HEK293 (cell line): ENCODE measurements at regions not wholly inside any gene's neighbourhood (a gene's known extent, or its start where the extent isn't known, plus 50 kb on each side); places are given as distances from the start of the nearest gene placed in this dataset.

Source experiments
- CTCF ChIP-seq: fragments of 450-650 bp; formaldehyde crosslinking; IDR thresholded peaks from 2 replicates; pipeline ENCODE4 v1.5.1; 2016; ENCODE audit warnings: missing biosample characterization, missing genetic modification characterization
- GLI2 ChIP-seq: fragments of 450-650 bp; formaldehyde crosslinking; IDR thresholded peaks from 2 replicates; pipeline ENCODE4; 2017; ENCODE audit warnings: missing biosample characterization, missing genetic modification characterization, low read depth, borderline replicate concordance
- MZF1 ChIP-seq: fragments of 450-650 bp; formaldehyde crosslinking; IDR thresholded peaks from 2 replicates; pipeline ENCODE4 v1.5.1; 2017; ENCODE audit warnings: missing biosample characterization, missing genetic modification characterization, borderline replicate concordance
- RBAK ChIP-seq: fragments of 450-650 bp; formaldehyde crosslinking; IDR thresholded peaks from 2 replicates; pipeline ENCODE4 v1.5.1; 2016; ENCODE audit warnings: missing biosample characterization, missing genetic modification characterization
- ZBTB21 ChIP-seq: fragments of 450-650 bp; formaldehyde crosslinking; IDR thresholded peaks from 2 replicates; pipeline ENCODE4 v1.5.1; 2017; ENCODE audit warnings: missing biosample characterization, missing genetic modification characterization
- ZBTB7A ChIP-seq: fragments of 450-650 bp; formaldehyde crosslinking; IDR thresholded peaks from 2 replicates; pipeline ENCODE4 v1.5.1; 2016; ENCODE audit warnings: low read depth, missing biosample characterization, missing genetic modification characterization
- ZFP69B ChIP-seq: fragments of 450-650 bp; formaldehyde crosslinking; IDR thresholded peaks from 2 replicates; pipeline ENCODE4 v1.5.1; 2016; ENCODE audit warnings: missing biosample characterization, missing genetic modification characterization
- ZNF175 ChIP-seq: fragments of 450-650 bp; formaldehyde crosslinking; IDR thresholded peaks from 2 replicates; pipeline ENCODE4 v1.5.1; 2016; ENCODE audit warnings: missing biosample characterization, missing genetic modification characterization
- ZNF324 ChIP-seq: fragments of 450-650 bp; formaldehyde crosslinking; IDR thresholded peaks from 2 replicates; pipeline ENCODE4 v1.5.1; 2016; ENCODE audit warnings: missing biosample characterization, missing genetic modification characterization
- TF ChIP-seq, protein P1 (sequence below): fragments of 450-650 bp; formaldehyde crosslinking; IDR thresholded peaks from 2 replicates; pipeline ENCODE4 v1.5.1; 2016; ENCODE audit warnings: missing biosample characterization, missing genetic modification characterization

- TF ChIP-seq RBAK (tag by site-specific recombination) (no peak), ZNF175 (tag by site-specific recombination) (no peak), GLI2 (tag by site-specific recombination) (no peak), MZF1 (tag by site-specific recombination) (no peak), ZNF324 (tag by site-specific recombination) (no peak), CTCF (tag by site-specific recombination) (no peak), ZBTB7A (no peak), ZBTB21 (tag by site-specific recombination) (no peak), ZFP69B (tag by site-specific recombination) (no peak)
- TF ChIP-seq, protein P1, sequence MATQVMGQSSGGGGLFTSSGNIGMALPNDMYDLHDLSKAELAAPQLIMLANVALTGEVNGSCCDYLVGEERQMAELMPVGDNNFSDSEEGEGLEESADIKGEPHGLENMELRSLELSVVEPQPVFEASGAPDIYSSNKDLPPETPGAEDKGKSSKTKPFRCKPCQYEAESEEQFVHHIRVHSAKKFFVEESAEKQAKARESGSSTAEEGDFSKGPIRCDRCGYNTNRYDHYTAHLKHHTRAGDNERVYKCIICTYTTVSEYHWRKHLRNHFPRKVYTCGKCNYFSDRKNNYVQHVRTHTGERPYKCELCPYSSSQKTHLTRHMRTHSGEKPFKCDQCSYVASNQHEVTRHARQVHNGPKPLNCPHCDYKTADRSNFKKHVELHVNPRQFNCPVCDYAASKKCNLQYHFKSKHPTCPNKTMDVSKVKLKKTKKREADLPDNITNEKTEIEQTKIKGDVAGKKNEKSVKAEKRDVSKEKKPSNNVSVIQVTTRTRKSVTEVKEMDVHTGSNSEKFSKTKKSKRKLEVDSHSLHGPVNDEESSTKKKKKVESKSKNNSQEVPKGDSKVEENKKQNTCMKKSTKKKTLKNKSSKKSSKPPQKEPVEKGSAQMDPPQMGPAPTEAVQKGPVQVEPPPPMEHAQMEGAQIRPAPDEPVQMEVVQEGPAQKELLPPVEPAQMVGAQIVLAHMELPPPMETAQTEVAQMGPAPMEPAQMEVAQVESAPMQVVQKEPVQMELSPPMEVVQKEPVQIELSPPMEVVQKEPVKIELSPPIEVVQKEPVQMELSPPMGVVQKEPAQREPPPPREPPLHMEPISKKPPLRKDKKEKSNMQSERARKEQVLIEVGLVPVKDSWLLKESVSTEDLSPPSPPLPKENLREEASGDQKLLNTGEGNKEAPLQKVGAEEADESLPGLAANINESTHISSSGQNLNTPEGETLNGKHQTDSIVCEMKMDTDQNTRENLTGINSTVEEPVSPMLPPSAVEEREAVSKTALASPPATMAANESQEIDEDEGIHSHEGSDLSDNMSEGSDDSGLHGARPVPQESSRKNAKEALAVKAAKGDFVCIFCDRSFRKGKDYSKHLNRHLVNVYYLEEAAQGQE (tag by site-specific recombination) = no peak
These were observed 211.3 kb downstream of the ZNF326 start for GRCh38 chr1:90206260-90206659.
